ENCODE measurements at regions not wholly inside any gene's neighbourhood (a gene's known extent, or its start where the extent isn't known, plus 50 kb on each side); places are given as distances from the start of the nearest gene placed in this dataset.

DNA sequence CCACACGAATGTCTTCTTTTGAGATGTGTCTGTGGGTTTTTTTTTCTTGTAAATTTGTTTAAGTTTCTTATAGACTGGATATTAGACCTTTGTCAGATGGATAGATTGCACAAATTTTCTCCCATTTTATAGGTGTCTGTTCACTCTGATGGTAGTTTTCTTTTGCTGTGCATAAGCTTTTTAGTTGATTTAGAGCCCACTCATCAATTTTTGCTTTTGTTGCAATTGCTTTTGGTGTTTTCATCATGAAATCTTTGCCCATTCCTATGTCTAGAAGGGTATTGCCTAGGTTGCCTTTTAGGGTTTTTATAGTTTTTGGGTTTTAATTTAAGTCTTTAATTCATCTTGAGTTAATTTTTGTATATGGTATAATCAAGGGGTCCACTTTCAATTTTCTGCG is 57.7 kb downstream of the NKX2-2 start:
- Mint-ChIP-seq H3K27me3 (ENCODE audit: low read depth in 2 of 2) (peaks cover 23 to 68% of the 10 kb centered on the region in 2 donors), H3K27ac (no peak overlapping the region), H3K4me3 (no peak overlapping the region), H3K36me3 (no peaks in the 10 kb centered on the region), H3K9me3 (no peaks in the 10 kb centered on the region), H3K4me1 (no peaks in the 10 kb centered on the region)
- Histone ChIP-seq H3K36me3 (ENCODE audit: control insufficient read depth, insufficient read depth, low read length) (no peaks in the 10 kb centered on the region), H3K4me3 (ENCODE audit: low read length) (no peak overlapping the region), H3K27me3 (ENCODE audit: control insufficient read depth, insufficient read depth, low read length) (peaks cover 3% of the 10 kb centered on the region), H3K9me3 (ENCODE audit: control insufficient read depth, insufficient read depth, low read length) (no peaks in the 10 kb centered on the region), H3K4me1 (ENCODE audit: control insufficient read depth, insufficient read depth, low read length) (no peaks in the 10 kb centered on the region), H3K27ac (ENCODE audit: low read length) (no peak overlapping the region)
- no peak for ATAC-seq
- WGBS (ENCODE audit: insufficient coverage): 89% methylated on average over 2 of the region's 2 CpGs
- DNase-seq: no peak
- intact Hi-C loops (cut with micrococcal nuclease): no loop called here
- TF ChIP-seq CTCF (IDR thresholded peaks at IDR 0.05): no peak

DNA sequence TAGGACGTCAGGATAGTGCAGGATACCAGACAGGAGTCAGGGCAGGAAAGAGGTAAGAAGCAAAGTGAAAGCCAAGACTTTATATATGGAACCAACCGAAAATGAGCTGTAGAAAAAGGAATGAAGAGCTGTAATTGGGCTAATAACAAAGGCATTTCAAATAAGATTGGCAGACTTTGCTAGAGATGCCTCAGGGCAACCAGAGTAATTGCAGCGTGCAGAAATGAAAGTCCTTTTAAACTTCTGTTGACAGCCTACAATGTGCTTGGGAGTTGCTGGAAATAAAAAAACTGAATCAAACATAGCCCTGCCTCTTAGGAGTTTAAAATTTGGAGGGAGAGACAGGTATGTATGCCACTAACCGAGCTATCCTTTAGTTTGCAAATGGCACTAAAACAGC is 56.4 kb upstream of the NKX2-4 start:
- no peaks in the 10 kb centered on the region for H3K9me3 Mint-ChIP-seq
- H3K4me1 ChIP-seq (ENCODE audit: control insufficient read depth, insufficient read depth, low read length): no peaks in the 10 kb centered on the region
- no peak overlapping the region for H3K27ac ChIP-seq (ENCODE audit: low read length)
- no peak for DNase-seq
- no peaks in the 10 kb centered on the region for H3K4me1 Mint-ChIP-seq
- ATAC-seq: no peak
- H3K4me3 ChIP-seq (ENCODE audit: low read length): no peak overlapping the region
- intact Hi-C loops (cut with micrococcal nuclease): no loop called here
- WGBS (ENCODE audit: insufficient coverage): 74% methylated on average over 4 of the region's 4 CpGs
- H3K9me3 ChIP-seq (ENCODE audit: control insufficient read depth, insufficient read depth, low read length): no peaks in the 10 kb centered on the region
- H3K27ac Mint-ChIP-seq: no peak overlapping the region
- no peak for TF ChIP-seq CTCF (IDR thresholded peaks at IDR 0.05)
- H3K36me3 Mint-ChIP-seq: no peaks in the 10 kb centered on the region
- peaks cover 21 to 67% of the 10 kb centered on the region in 2 donors for H3K27me3 Mint-ChIP-seq (ENCODE audit: low read depth in 2 of 2)
- no peaks in the 10 kb centered on the region for H3K36me3 ChIP-seq (ENCODE audit: control insufficient read depth, insufficient read depth, low read length)
- H3K27me3 ChIP-seq (ENCODE audit: control insufficient read depth, insufficient read depth, low read length): peaks cover 6% of the 10 kb centered on the region
- no peak overlapping the region for H3K4me3 Mint-ChIP-seq

- H3K27me3 ChIP-seq (ENCODE audit: control insufficient read depth, insufficient read depth, low read length): peaks cover 6% of the 10 kb centered on the region
- 65% methylated on average over 1 of the region's 1 CpG for WGBS (ENCODE audit: insufficient coverage)
- intact Hi-C loops (cut with micrococcal nuclease): no loop called here
- no peaks in the 10 kb centered on the region for H3K4me1 Mint-ChIP-seq
- H3K36me3 Mint-ChIP-seq: no peaks in the 10 kb centered on the region
- H3K27me3 Mint-ChIP-seq (ENCODE audit: low read depth in 2 of 2): peaks cover 10 to 60% of the 10 kb centered on the region in 2 donors
- no peaks in the 10 kb centered on the region for H3K36me3 ChIP-seq (ENCODE audit: control insufficient read depth, insufficient read depth, low read length)
- ATAC-seq (no peak), DNase-seq (no peak)
- no peak overlapping the region for H3K27ac Mint-ChIP-seq
- no peak overlapping the region for H3K4me3 ChIP-seq (ENCODE audit: low read length)
- no peaks in the 10 kb centered on the region for H3K9me3 ChIP-seq (ENCODE audit: control insufficient read depth, insufficient read depth, low read length)
- no peak overlapping the region for H3K27ac ChIP-seq (ENCODE audit: low read length)
- TF ChIP-seq CTCF (IDR thresholded peaks at IDR 0.05): no peak
- H3K9me3 Mint-ChIP-seq: no peaks in the 10 kb centered on the region
- no peak overlapping the region for H3K4me3 Mint-ChIP-seq
- no peaks in the 10 kb centered on the region for H3K4me1 ChIP-seq (ENCODE audit: control insufficient read depth, insufficient read depth, low read length)
These were observed 53.2 kb upstream of the NKX2-4 start for GRCh38 chr20:21450572-21450971.
